ENCODE measurements at regions not wholly inside any gene's neighbourhood (a gene's known extent, or its start where the extent isn't known, plus 50 kb on each side); places are given as distances from the start of the nearest gene placed in this dataset.

DNA sequence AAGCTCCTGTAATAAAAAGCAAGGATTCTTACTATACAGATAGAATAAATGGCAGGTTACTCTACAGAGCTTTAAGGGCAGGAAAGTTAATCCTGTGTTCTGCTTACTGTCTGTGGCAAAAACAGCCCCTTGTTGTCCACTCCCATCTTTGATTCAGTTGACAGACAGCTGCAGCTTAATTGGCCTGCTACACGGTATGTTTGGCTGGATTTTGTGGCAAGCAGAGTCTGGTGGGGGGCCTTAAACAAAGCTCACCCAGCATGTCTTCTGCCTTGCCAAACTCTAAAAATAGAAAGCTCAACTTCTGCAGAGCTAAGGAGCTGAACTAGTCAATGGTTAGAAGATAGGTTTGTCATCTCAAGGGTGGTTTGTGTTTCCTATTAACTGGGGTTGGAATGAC, 407.2 kb downstream of the HLX start:
- no peak for DNase-seq (ENCODE audit: low read depth in 1 of 2, low spot score in 1 of 2)

DNA sequence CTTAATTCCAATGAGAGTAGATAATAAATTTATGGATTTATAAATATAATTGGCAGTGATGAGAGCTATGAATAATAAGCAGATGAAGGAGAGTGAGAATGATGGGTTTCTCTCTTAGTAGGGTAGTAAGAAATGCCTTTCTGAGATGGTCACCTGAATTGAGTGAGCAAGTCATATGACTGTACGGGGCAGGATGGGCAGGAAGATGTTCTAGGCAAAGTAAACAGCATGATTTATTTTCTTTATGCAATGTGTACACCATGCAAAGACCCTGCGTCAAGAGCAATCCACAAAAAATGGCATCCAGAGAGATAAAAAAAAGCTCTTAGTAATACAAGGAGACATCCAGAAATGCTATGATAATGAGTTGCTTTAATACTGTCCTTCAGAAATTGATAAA, 409.9 kb downstream of the HLX start:
- DNase-seq (ENCODE audit: low read depth in 1 of 2, low spot score in 1 of 2): no peak

DNA sequence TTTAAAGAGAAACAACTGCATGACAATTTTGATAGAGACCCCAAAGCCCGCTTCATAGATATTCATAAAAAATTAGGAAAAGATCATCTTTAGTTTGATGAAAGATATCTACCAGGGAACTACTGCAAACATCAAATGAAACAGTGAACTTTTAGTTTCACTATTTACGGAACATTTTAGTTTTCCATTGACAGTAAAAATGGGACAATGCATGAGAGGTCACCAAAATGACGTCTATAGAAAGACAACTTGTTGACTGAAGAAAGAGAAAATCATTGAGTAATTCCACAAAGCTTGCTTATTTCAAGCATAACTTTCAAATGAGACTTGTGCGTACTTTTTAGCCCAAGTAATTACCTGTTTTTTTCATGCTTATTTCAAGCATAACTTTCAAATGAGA, 411.4 kb downstream of the HLX start:
- DNase-seq (ENCODE audit: low read depth in 1 of 2, low spot score in 1 of 2): no peak

DNA sequence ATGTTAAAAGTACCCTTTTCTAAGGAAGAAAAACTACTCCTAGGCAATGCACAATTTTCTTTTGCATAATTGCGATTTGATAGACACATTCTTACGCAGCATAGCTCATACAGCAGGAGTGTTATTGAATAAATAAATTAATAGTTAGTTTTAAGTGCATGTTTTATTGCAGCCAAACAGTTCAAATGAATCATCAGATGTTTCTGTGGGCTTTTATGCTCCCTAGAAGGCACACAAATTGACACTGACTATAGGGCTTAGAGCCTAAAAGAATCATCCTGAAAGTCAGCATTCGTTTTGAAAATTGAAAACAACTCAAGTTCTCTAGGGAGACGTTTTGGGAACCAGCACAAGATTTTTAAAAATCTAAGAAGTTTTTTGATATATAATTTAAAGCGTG, 411.9 kb downstream of the HLX start:
- DNase-seq (ENCODE audit: low read depth in 1 of 2, low spot score in 1 of 2): no peak

DNA sequence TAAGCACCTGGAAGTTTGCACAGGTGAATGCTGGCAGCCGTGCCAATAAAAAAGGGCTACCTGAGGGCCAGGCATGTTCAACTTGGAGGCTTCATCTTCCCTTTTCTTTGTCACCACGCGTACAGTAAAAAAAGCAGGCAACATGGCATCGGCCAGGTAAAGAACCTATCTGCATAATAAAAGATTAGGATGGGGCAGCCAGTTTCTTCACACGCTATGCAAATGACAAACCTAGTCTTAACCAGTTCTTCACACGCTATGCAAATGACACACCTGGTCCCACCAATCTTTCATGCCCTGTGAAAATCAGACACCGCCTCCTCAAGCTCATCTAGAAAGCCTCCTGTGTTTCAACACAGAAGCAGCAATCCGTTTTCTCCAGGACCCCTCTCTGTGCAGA, 413.4 kb downstream of the HLX start:
- DNase-seq (ENCODE audit: low read depth in 1 of 2, low spot score in 1 of 2): no peak

DNA sequence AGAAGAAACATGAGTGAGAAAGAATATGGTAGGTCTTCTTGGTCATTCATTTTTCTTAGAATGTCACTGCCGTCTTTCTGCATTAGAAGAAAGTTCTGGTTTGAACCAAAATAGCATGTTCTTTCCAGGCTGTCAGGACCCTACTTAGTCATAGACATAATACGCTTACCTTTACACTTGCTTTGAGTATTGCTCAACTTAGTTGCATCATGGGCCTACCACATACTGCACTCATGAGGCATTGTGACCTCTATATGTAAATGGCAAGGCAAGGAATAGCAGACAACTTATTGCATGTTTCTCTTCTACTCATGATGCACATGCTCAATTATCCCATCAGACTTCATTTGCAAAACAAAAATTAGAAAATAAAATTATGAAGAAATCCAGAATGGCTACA, 415.0 kb downstream of the HLX start:
- no peak for DNase-seq (ENCODE audit: low read depth in 1 of 2, low spot score in 1 of 2)

DNA sequence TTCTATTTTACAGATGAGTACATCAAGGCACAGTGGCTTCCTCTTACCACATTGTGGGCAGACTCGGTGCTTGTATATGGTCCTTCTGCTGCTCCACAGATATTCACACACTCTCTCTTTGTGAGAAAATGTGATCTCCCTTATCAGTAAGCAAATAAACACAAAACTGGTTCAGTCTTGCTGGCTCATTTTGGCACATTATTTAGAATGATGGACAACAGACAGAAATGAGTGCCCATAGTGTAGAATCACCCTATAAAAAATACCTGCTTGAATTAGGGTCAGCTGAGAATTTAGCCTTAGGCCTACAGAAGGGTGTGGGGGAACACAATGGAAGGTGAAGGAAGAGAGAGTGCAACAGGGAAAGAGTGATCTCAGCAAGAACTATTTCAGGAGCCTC, 423.1 kb downstream of the HLX start:
- DNase-seq (ENCODE audit: low read depth in 1 of 2, low spot score in 1 of 2): no peak

DNA sequence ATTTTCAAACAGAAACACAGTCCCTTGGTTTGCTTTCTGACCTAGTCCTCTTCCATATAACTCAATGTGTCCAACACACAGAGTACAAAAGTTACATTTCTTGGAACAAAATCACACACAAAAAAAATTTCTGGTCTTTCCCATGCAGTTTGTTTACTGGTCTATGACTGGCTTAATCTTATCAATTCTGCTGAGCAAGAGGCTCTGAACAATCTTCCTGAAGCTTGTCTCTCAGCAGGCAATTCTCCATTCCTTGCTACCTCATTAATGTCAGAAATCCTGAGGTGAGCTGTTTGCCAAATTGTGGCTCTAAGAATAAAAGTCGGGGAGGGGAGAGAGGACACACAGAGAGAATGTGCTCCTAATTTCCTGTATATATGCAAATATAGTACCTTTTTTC, 423.6 kb downstream of the HLX start:
- DNase-seq (ENCODE audit: low read depth in 1 of 2, low spot score in 1 of 2): no peak

DNA sequence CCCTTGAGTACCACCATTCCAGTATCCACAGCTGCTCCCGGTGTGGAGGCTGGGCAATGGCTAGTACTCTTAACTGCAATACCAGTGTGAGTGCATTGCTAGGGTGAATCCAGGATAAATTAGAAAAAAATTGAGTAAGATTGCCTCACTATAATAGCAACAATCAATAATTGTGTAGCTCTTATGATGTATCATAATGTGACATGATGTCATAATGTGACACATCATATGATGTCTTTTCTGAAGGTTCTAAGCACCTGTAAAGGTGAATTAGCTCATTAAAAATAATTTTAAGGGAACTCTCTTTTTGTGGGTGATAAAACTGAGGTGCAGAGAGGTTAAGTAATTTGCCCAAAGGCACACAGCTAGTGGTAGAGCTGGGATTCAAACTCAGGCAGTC, 424.4 kb downstream of the HLX start:
- DNase-seq (ENCODE audit: low read depth in 1 of 2, low spot score in 1 of 2): no peak

DNA sequence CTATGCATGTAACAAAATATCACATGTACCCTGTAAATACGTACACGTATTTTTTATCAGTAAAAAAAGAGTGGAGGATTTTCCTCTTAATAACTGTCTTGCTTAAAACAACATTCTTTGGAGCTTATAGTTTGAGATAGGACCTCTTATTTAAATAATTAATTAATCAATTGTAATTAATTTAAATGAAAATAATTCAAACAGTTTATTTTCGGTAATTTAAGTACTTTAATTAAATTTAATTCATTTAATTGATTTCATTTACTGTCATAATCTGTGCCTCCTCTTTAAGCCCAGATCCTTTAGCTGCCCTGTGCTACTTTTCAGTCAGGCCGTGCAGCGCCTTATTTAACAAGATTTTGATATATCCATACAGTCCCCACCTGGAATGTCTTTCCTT, 427.0 kb downstream of the HLX start:
- DNase-seq (ENCODE audit: low read depth in 1 of 2, low spot score in 1 of 2): no peak

DNA sequence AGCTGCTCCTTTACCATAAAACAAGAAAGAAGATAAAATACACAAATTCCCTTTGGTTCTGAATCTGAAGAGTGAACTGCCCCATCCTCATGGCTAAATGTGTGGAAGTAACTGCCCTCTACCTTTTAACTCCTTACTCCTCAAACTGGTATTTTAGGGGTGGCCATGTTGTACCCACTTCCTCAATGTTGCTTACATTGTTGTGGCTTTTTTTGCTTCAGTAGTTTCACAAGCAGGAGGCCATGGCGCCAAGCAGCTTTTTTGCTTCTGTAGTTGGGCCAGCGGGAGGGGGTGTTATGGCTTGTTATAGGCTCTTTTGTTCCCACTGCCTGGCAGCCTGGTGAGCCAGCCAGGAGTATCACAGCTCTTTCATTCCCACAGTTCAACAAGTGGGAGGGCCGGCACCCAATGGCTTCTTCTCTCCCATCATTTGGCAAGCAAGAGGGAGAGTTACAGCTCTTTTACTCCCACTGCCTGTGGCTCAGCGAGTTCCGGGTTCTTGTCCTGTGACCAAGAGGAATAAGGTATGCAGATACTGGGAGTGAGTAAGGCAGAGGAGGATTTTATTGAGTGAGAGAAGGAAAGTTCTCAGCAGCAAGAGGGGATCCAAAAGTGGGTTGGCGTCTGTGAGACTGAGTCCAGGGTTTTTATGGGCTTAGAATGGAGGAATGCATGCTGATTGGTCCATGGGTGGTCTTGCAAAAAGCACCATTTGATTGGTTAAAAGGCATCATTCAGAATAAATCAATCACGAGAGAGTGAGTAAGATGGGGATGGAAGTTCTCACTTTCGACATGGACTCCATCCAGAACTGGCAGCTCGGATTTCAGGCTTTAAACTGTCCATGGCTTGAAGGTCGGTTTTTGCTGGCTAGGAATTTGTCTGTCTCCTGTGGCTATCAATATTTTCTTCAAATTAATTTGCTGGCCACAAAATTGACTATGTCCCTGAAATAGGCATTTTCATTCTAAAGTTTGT, 429.6 kb downstream of the HLX start:
- no peak for DNase-seq (ENCODE audit: low read depth in 1 of 2, low spot score in 1 of 2)

DNA sequence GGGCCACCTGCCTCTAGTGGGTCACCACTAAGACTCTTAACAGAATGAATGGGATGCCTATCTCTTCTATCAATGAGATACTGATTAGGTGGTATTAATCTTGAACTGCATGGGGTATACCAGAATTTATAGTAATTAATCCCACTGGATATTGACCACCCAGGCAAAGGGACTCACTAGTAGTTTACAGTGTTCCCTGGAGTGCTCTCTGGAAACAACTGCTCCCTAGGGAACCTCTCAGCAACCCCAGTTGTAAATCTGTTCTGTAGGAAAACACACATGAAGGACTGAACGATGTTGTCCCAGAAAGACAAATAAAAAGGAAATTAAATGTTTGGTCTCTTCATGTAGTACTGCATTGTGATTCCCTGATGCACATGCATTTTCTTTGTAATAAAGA, 430.5 kb downstream of the HLX start:
- DNase-seq (ENCODE audit: low read depth in 1 of 2, low spot score in 1 of 2): no peak

DNA sequence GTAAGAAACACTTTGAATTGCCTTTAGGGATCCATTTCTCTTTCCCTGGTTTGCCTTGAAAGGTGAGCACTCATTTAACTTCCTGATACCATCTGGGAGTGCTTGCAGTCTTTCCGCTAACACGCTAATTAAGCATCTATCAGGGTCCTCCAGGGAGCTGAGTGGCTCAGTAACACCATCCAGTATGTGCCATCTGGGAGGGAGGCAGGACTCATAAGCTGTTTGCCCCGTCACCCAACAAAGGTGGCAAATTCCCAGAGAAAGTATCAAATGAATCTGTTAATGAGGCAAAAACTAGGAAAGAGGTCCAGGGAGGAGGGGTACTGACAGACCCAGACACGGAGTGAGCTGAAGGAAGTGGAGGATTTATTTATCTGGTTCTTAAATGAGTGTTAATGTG, 430.9 kb downstream of the HLX start:
- no peak for DNase-seq (ENCODE audit: low read depth in 1 of 2, low spot score in 1 of 2)

DNA sequence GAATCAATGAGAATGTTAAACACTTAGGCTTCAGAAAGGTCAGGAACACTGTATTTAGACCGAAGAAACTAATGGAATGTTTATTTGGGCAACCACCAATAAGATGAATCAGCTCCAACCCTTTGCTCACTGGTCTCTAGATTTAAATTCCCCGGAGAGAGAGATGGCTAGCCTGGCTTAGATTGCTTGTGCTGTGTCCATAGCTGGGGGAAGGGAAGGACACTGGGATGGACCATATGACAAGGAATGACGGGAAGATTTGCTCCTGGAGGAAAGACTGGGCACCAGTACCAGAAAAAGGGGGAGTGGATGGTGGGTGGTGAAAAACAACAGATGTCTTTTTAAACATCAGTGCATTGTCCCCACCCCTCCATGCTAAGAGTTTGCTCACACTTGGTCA, 426.6 kb downstream of the DUSP10 start:
- no peak for DNase-seq (ENCODE audit: low read depth in 1 of 2, low spot score in 1 of 2)

DNA sequence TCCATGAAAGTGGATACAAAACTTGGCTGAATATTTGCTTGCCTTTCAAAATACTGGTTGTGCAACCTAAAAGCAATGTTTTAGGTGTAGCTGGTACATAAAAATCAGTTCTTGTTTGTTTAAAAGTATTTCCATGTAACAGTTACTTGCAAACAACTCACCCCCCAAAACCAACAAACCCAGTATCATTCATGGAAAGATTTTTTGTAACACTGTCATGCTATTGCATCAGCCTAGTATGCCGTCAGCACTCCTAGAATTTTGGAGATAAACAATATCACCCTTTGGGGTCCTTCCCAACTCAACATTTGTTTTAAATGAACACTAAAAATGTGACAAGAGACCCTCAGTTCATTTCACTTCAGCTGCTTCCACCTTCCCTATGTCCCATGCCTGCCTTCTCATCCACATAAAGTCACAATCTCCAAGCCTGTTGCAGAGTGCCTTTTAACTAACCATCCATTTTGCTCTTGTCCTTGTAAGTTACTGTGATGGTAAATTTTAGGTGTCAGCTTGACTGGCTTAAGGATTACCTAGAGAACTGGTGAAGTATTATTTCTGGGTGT, 425.3 kb downstream of the DUSP10 start:
- DNase-seq (ENCODE audit: low read depth in 1 of 2, low spot score in 1 of 2): no peak

DNA sequence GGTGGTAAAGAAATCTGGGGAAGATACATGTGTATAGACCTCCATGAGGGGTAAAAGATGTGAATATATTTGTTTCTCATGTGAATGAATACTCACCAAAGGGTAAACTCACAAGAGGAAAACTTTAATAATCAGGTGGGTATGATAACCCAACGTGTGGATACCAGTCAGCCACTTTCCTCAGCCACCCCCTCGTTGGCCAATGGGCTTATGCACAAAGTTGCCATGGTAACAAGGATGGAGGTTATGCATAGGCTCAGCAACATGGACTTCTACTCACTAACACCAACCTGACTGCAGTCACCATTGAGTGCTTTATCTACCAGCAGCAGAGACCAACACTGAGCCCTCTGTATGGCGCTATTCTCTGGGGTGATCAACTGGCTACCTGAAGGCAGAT, 424.4 kb downstream of the DUSP10 start:
- DNase-seq (ENCODE audit: low read depth in 1 of 2, low spot score in 1 of 2): no peak

DNA sequence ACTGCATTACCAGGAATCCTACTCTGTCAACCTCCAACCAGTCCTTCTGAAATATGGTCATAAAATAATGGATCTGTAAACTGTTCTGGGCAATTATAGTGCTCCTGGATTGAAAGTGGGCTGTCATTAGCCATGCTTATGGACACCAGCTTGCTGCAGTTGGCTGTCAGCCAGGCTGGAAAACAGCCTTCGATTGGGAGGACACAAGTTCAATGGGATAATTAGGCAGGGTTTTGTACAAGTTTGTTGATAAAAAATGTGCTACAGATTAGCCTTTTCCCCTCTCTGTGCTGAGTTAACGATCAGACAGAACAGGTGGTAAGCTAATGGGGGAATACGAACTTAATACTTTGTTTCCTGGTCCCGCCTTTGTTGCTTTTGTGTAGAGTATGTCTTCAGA, 413.9 kb downstream of the DUSP10 start:
- DNase-seq (ENCODE audit: low read depth in 1 of 2, low spot score in 1 of 2): no peak

DNA sequence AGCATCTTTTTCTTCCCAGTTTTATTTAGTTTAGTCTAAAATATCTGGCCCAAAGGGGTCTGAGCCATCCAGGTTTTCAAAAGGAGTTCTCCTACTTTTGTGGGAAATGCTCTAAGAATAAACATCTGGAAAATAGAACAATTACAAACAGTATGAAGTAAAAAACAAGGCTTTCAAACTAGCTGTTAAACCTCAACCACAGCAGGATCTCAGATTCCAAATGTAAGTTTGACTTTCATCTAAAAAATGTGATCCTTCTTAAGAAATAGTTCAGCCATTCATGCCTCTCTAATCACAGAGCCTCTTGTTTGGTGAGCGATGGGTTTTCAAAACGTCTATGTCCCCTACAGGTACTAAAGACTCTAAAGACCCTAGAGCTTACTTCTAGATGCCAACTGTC, 413.5 kb downstream of the DUSP10 start:
- no peak for DNase-seq (ENCODE audit: low read depth in 1 of 2, low spot score in 1 of 2)

DNA sequence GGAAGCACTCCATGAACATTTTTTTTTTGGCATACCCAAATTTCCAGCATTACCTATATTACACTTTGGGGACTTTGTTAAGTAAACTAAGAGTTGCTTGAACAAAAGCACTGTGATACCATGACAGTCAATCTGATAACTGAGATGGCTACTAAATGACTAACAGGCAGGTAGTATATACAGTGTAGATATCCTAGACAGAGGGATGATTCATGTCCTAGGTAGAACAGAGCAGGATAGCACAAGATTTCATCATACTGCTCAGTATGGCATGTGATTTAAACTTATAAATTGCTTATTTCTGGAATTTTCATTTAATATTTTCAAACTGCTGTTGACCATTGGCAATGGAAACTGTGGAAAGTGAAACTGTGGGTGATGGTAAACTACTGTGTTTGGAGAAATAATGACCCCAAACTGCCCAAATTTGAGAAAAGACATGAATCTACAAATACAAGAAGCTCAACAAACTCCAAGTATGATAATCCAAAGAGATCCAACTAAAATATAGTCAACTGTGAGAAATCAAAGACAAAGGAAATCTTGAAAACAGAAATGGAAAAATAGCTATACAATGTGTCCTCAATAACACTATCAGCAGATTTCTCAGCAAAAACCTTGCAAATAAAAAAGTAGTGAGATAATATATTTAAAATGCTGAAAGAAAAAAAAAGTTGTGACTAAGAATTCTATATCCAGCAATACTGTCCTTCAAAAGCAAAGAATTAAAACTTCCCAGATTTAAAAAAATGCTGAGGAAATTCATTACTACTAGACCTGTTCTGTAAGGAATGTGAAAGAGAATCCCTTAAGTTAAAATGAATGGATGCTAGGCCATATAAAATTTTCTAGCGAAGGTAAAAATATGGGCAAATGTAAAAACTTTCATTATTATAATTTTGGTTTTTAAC, 410.4 kb downstream of the DUSP10 start:
- no peak for DNase-seq (ENCODE audit: low read depth in 1 of 2, low spot score in 1 of 2)

DNA sequence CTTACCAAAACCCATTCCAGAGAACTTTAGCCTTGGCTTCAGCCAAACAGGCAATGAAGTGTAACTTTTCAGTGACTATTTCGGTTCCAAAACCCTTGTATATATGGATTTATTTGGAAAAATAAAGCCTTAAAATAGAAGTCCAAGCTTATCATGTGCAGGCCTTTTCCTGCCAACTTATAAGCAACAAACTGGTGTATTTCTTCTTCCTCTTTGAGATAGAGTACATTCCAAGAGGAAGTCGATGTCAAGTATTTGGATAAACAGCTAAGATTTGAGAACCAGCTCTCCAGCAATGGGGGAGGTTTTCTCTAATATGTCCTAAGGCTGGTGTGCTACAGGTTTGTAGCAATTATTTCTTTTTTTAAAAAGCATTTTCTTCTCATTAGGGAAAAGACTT, 407.8 kb downstream of the DUSP10 start:
- no peak for DNase-seq (ENCODE audit: low read depth in 1 of 2, low spot score in 1 of 2)

DNA sequence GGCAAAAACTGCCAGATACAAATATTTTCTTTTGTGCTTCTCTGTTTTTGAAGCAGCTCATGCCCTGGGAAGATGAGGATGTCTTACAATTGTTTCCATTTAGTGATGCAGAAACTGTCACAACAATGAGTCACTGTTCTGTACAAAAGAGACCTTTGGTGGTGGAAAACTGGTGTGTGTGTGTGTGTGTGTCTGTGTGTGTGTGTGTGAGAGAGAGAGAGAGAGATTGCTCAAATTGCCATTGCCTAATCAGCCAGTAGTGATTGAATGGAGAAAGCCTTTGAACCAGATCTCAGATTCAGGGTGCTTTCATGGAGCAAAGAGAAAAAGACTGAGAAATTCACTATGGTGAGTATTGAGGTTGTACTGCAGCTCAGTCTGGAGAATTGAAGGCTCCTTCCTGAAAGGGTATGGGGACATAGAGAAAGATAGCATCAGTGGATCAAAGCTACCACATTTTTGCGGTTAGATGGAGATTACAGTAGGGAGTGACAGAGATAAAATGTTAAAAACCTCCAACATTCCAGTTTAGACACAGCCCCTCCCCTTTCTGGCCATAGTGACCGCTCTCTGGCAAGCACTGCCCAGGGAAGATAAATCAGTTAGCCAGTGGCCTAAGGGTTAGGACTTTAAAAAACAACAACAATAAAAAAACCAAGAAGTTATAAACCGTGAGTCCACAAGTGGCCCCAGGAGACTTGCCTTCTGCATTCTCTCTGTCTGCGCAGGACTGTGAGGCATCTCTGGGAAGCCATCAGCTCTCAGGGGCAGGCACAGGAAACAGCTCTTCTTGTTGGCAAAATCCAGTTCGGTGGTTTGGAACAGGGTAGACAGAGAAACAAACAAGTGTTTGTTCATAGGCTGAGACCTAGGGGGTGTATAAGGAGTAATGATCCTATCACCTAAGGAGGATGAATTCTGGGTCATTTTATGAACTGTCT, 406.5 kb downstream of the DUSP10 start:
- no peak for DNase-seq (ENCODE audit: low read depth in 1 of 2, low spot score in 1 of 2)

Data from stimulated activated CD4-positive, alpha-beta T cell treated with anti-CD3 and anti-CD28 coated beads, Interleukin-15, amount 100 ng/mL, for 1 hour (primary cell).